GM12865 (cell line): ENCODE measurements at regions not wholly inside any gene's neighbourhood (a gene's known extent, or its start where the extent isn't known, plus 50 kb on each side); places are given as distances from the start of the nearest gene placed in this dataset.

Source experiments
- DNase-seq: peaks from one replicate; pipeline ENCODE4 v3.0.0; 2010; ENCODE audit warnings: low read depth
- H3K4me3 ChIP-seq: 2 replicates; pipeline ENCODE4 v1.5.1; 2011; ENCODE audit warnings: mild to moderate bottlenecking, low read depth, low read length, control low read depth
- TF ChIP-seq, protein P1 (sequence below): IDR thresholded peaks from 2 replicates; pipeline ENCODE4 v1.5.1; 2011; ENCODE audit warnings: low read length, control low read depth, low read depth, inconsistent platforms; ENCODE audit not compliant: insufficient read depth; ENCODE audit errors: missing control alignments

DNA sequence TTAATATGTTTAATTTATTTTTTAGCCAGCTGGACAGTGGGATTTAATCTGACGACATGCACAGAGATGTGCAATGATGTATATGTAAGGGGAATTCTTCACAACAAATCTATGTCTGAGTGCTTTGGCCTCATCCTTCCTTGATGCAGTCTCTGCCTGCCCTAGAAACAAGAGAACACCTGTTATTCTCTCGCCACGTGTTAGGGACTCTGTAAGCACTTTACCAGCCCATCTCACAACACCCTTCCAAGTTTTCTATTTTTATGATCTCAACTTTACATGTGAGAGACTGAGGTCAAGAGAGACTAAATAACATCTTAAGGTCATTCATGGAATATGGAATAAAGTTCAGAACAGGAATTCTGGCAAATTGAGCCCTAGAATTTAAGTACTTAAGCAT lies 123.0 kb upstream of the GAS1 start:
- DNase-seq, result no peak
- H3K4me3 ChIP-seq, result no peak overlapping the region
- TF ChIP-seq, protein P1, sequence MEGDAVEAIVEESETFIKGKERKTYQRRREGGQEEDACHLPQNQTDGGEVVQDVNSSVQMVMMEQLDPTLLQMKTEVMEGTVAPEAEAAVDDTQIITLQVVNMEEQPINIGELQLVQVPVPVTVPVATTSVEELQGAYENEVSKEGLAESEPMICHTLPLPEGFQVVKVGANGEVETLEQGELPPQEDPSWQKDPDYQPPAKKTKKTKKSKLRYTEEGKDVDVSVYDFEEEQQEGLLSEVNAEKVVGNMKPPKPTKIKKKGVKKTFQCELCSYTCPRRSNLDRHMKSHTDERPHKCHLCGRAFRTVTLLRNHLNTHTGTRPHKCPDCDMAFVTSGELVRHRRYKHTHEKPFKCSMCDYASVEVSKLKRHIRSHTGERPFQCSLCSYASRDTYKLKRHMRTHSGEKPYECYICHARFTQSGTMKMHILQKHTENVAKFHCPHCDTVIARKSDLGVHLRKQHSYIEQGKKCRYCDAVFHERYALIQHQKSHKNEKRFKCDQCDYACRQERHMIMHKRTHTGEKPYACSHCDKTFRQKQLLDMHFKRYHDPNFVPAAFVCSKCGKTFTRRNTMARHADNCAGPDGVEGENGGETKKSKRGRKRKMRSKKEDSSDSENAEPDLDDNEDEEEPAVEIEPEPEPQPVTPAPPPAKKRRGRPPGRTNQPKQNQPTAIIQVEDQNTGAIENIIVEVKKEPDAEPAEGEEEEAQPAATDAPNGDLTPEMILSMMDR, result no peak

- H3K4me3 ChIP-seq, result no peak overlapping the region
- DNase-seq, result no peak
- TF ChIP-seq, protein P1, result no peak
Observed at GRCh38 chr9:87071473-87071872, 124.2 kb upstream of the GAS1 start.

GRCh38 chr9:87073692-87074091 lies 126.4 kb upstream of the GAS1 start:
- no peak for DNase-seq
- TF ChIP-seq, protein P1, result no peak
- H3K4me3 ChIP-seq, result no peak overlapping the region

DNA sequence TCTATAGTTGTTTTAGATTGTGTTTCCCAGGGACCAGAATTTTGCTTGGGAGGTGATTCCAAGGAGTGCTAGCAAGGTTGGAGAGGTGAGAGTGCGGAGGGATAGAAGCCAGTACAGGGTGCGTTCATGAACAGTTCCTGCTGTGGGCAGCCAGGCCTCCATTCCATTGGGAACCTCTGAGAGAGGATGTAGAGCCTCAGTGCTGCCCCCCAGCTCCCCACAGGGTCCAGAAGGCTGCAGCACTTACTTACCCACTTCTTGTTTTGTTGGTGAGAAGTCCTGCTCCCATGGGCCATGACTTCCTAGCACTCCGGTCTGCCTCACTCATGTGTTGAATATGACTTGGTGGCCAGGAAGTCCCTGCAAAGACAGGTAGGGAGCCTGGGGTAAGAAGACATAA lies 128.2 kb upstream of the GAS1 start:
- no peak for DNase-seq
- H3K4me3 ChIP-seq, result no peak overlapping the region
- TF ChIP-seq, protein P1, result no peak

GRCh38 chr9:87076825-87077224 lies 129.5 kb upstream of the GAS1 start:
- no peak for DNase-seq
- H3K4me3 ChIP-seq, result no peak overlapping the region
- TF ChIP-seq, protein P1, result no peak

GRCh38 chr9:87077986-87078385 lies 130.7 kb upstream of the GAS1 start:
- no peak overlapping the region for H3K4me3 ChIP-seq
- DNase-seq, result no peak
- TF ChIP-seq, protein P1, result no peak

GRCh38 chr9:87080512-87081264 lies 133.4 kb upstream of the GAS1 start:
- no peak overlapping the region for H3K4me3 ChIP-seq
- TF ChIP-seq, protein P1, result no peak
- DNase-seq, result no peak
